Body of pancreas (tissue), 4 donors: ENCODE measurements at regions not wholly inside any gene's neighbourhood (a gene's known extent, or its start where the extent isn't known, plus 50 kb on each side); places are given as distances from the start of the nearest gene placed in this dataset.

Experiments used
- ATAC-seq: fragments of 150-250 bp; one replicate; pipeline ENCODE4 v1.9.1; 2016
- DNase-seq, 4 donors: peaks; one replicate each; pipeline ENCODE4 v3.0.0-alpha.2; 2019
- H3K27ac ChIP-seq, 4 donors: fragments of 200-600 bp; sonication (generic); 1 replicate in 3 of 4; 2 replicates in 1 of 4; pipeline versions ENCODE4 v1.5.1 to v1.6.1; 2016 to 2019; ENCODE audit warnings: mild to moderate bottlenecking in 1 of 4, mixed read lengths in 1 of 4, moderate library complexity in 1 of 4
- H3K27me3 ChIP-seq, 2 donors: fragments of 200-600 bp; sonication (generic); one replicate each; pipeline ENCODE4 v1.6.0; 2016; ENCODE audit warnings: mild to moderate bottlenecking in 1 of 2
- H3K36me3 ChIP-seq, 2 donors: fragments of 200-600 bp; sonication (generic); replicated peaks in 1 of 2; 2 replicates each; pipeline ENCODE4 v1.5.1; 2016; ENCODE audit warnings: low read depth in 2 of 2; ENCODE audit not compliant: insufficient read depth in 1 of 2
- H3K4me1 ChIP-seq: fragments of 200-600 bp; sonication (generic); one replicate; pipeline ENCODE4 v1.6.0; 2016
- H3K4me3 ChIP-seq, 2 donors: fragments of 200-600 bp; sonication (generic); 1 replicate in 1 of 2; 2 replicates in 1 of 2; pipeline ENCODE4 v1.5.1; 2016 to 2019
- H3K9me3 ChIP-seq, 3 donors: fragments of 200-600 bp; sonication (generic); 1 replicate in 2 of 3; 2 replicates in 1 of 3; pipeline ENCODE4 v1.5.1; 2016
- POLR2A ChIP-seq, 3 donors: fragments of 450-650 bp; IDR thresholded peaks; one replicate each; pipeline ENCODE4 v1.6.1; 2016; ENCODE audit warnings: antibody characterized with exemption in 3 of 3, mild to moderate bottlenecking in 2 of 3
- WGBS, 2 donors: methylation state at CpG; one replicate each; pipeline ENCODE4 v1.1.5; 2017; 5-methylcytosine and 5-hydroxymethylcytosine counted together
- intact Hi-C: fragments of 100-400 bp; cut with DNase I; formaldehyde crosslinking; loops from one replicate; pipeline ENCODE4 v1.15.1; 2023
- TF ChIP-seq, protein P1 (sequence below), 7 experiments: fragments of 450-650 bp in 4 of 7; fragments of 200-600 bp in 3 of 7; sonication (generic) in 3 of 7; IDR thresholded peaks; one replicate each; pipeline ENCODE4 v1.5.1; 2016 to 2019; ENCODE audit warnings: antibody characterized with exemption in 7 of 7

DNA sequence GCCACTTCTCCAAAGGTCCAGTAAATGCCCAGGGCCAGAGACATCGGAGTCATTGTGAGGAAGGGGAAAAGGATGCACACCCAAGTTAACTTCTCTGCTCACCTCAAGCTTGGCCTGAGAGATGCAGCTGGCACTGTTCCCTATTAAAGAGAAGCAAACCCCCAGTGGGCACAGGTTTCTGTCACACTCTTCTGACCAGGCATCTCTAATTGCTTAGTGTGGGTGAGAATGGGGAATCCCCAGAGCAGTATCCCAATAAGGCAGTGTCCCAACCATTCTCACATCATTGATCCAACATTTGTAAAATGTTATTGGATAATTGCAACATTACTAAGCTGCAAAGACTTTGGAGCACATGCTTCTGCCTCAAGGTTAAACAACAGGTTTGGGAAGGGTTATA, 232.3 kb downstream of the ADGRG6 start:
- WGBS, 2 donors = 83 to 91% methylated on average over 1 of the region's 1 CpG
- Histone ChIP-seq H3K4me1 (no peaks in the 10 kb centered on the region), H3K27ac (no peak overlapping the region), H3K36me3 (no peaks in the 10 kb centered on the region), H3K9me3 (no peaks in the 10 kb centered on the region), H3K27me3 (no peaks in the 10 kb centered on the region), H3K4me3 (no peak overlapping the region)
- intact Hi-C loops = no loop called here
- TF ChIP-seq, protein P1, sequence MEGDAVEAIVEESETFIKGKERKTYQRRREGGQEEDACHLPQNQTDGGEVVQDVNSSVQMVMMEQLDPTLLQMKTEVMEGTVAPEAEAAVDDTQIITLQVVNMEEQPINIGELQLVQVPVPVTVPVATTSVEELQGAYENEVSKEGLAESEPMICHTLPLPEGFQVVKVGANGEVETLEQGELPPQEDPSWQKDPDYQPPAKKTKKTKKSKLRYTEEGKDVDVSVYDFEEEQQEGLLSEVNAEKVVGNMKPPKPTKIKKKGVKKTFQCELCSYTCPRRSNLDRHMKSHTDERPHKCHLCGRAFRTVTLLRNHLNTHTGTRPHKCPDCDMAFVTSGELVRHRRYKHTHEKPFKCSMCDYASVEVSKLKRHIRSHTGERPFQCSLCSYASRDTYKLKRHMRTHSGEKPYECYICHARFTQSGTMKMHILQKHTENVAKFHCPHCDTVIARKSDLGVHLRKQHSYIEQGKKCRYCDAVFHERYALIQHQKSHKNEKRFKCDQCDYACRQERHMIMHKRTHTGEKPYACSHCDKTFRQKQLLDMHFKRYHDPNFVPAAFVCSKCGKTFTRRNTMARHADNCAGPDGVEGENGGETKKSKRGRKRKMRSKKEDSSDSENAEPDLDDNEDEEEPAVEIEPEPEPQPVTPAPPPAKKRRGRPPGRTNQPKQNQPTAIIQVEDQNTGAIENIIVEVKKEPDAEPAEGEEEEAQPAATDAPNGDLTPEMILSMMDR (IDR thresholded peaks at IDR 0.05) = no peak
- no peak for TF ChIP-seq POLR2A (IDR thresholded peaks at IDR 0.05)
- no peak for DNase-seq
- ATAC-seq = no peak

DNA sequence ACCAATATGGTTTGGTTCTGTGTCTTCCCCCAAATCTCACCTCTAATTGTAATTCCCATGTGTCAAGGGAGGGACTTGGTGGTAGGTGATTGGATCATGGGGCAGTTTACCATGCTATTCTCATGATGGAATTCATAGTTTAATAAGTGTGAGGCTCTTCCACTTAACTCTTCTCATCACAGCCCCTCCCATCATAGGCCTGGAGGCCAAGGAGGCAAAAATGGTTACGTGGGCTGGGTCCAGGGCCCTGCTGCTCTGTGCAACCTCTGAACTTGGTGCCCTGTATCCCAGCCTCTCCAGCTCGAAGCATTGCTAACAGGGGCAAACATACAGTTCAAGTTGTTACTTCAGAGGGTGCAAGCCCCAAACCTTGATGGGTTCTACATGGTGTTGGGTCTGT, 232.7 kb downstream of the ADGRG6 start:
- no peaks in the 10 kb centered on the region for H3K27me3 ChIP-seq
- ATAC-seq (no peak), DNase-seq (no peak)
- H3K9me3 ChIP-seq = no peaks in the 10 kb centered on the region
- H3K4me3 ChIP-seq = no peak overlapping the region
- intact Hi-C loops = no loop called here
- 48 to 59% methylated on average over 2 of the region's 2 CpGs for WGBS, 2 donors
- no peaks in the 10 kb centered on the region for H3K4me1 ChIP-seq
- no peak overlapping the region for H3K27ac ChIP-seq
- no peaks in the 10 kb centered on the region for H3K36me3 ChIP-seq
- no peak for TF ChIP-seq POLR2A (IDR thresholded peaks at IDR 0.05)
- TF ChIP-seq, protein P1 (IDR thresholded peaks at IDR 0.05) = no peak

DNA sequence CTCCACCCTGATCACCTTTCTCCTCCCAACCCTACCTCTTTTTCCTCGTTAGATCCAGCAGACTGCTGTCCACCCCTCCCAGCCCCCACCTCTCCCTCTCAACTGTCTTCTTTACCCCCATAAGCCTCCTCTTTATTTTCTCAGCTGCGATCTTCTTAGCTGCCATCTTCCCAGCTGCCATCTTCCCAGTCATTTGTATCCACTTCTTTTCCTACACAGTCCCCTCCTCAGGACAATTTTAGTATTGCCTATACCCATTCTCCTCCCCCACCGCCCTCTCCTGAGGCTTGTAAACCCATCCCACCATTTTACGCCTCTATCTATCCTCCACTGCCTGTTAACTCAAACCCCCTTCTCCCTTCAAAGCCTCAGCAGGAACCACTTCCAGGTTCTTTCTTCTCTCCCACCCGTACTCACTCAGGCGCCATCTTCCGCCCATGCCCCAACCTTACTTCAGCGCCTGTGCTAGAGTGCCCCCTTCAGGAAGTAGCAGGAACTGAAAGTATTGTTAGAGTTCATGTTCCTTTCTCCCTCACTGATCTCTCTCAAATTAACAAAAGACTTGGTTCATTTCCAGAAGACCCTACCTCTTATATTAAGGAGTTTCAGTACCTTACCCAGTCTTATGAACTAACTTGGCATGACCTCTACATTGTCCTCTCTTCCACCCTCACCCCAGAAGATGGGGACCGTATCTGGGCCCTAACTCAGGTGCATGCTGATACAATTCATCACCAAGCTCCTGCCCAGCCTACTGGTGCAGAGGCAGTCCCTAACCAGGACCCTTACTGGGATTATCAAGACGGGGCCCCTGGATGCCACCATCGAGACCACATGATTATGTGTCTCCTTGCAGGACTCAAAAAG, 236.0 kb downstream of the ADGRG6 start:
- 58 to 61% methylated on average over 11 of the region's 11 CpGs for WGBS, 2 donors
- ATAC-seq = no peak
- Histone ChIP-seq H3K27me3 (no peaks in the 10 kb centered on the region), H3K27ac (no peak overlapping the region), H3K36me3 (no peaks in the 10 kb centered on the region), H3K9me3 (no peaks in the 10 kb centered on the region), H3K4me3 (no peak overlapping the region), H3K4me1 (no peaks in the 10 kb centered on the region)
- intact Hi-C loops = no loop called here
- no peak for DNase-seq
- no peak for TF ChIP-seq POLR2A (IDR thresholded peaks at IDR 0.05)
- TF ChIP-seq, protein P1 (IDR thresholded peaks at IDR 0.05) = peak in 3 of 7 experiments; percentile 6 to 29 (median 24)

DNA sequence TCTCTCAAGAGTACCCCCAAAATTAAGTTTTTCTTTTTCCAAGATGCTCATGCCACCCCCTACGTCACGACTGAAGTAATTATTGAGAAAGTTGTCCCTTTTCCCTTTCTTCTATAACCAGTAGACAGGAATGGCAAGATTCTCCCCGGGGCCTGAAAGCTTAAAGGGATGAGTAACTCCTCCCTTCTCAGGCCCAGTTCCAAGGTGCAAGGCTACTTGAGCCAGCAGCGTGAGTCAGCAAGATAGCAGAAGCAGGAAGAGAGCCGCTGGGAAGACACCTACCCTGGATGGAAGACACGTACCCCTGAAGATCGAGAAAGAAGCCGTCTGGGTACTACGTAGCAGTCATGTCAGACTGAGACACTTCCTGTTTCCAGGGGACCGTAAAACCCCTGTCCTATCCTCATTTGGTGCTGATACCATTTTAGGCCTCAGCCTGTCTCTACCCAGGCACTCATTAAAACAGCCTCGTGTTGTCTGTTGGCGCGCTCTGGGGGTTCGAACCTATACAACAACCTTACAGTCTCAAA, 241.0 kb downstream of the ADGRG6 start:
- H3K36me3 ChIP-seq = no peaks in the 10 kb centered on the region
- no peak overlapping the region for H3K27ac ChIP-seq
- H3K27me3 ChIP-seq = no peaks in the 10 kb centered on the region
- H3K4me3 ChIP-seq = no peak overlapping the region
- 76 to 82% methylated on average over 14 of the region's 14 CpGs for WGBS, 2 donors
- H3K4me1 ChIP-seq = no peaks in the 10 kb centered on the region
- peak; percentile 15 to 32 (median 20) for DNase-seq
- no peak for ATAC-seq
- no peaks in the 10 kb centered on the region for H3K9me3 ChIP-seq
- intact Hi-C loops = no loop called here
- TF ChIP-seq POLR2A (IDR thresholded peaks at IDR 0.05) = no peak
- TF ChIP-seq, protein P1 (IDR thresholded peaks at IDR 0.05) = no peak
